Activated naive CD8-positive, alpha-beta T cell treated with anti-CD3 and anti-CD28 coated beads, Interleukin-2, amount 50 U/mL, for 16 hours (primary cell): ENCODE measurements at regions not wholly inside any gene's neighbourhood (a gene's known extent, or its start where the extent isn't known, plus 50 kb on each side); places are given as distances from the start of the nearest gene placed in this dataset.
"Not testable (repeated sequence)": the region's sequence is repeated elsewhere in the genome, so short reads cannot be mapped to it uniquely, and the experiment has no call there.

Source experiments
- DNase-seq: peaks from one replicate; pipeline ENCODE4 v3.0.0-alpha.2; 2020; ENCODE audit warnings: low read depth, low spot score

GRCh38 chr12:91744597-91744996 is 401.0 kb downstream of the BTG1 start:
- no peak for DNase-seq

- DNase-seq, result no peak
Observed at GRCh38 chr12:91743704-91744321, 401.8 kb downstream of the BTG1 start.

DNA sequence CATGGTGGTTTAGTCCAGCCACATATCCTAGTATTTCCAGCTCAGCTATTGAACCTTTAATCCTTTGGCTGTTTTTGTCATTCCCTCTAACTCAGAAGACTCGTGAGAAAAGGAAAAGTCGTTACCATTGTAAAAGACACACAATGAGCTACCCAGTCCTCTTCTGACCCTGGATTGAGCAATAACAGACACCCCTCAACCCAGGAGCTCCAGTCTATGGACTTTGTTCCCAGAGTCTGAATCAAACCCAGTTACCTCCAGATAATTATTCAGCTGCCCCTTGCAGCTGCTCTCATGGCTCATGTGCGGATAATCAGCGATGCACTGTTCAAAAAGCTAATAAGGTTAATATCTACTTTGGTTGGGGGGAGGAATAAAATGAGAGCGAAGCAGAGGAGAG is 402.4 kb downstream of the BTG1 start:
- no peak for DNase-seq

- DNase-seq, result no peak
Observed at GRCh38 chr12:91741932-91742331, 403.7 kb downstream of the BTG1 start.

DNA sequence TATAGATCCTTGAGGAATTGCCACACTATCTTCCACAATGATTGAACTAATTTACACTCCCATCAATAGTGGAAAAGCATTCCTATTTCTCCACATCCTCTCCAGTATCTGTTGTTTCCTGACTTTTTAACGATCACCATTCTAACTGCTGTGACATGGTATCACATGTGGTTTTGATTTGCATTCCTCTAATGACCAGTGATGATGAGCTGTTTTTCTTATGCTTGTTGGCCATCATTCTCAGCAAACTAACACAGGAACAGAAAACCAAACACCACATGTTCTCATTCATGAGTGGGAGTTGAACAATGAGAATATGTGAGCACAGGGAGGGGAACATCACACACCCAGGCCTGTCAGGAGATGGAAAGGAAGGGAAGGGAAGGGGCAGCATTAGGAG is 411.8 kb downstream of the BTG1 start:
- not testable (repeated sequence) for DNase-seq

- DNase-seq, result no peak
Observed at GRCh38 chr12:91732086-91732485, 413.6 kb downstream of the BTG1 start.

DNA sequence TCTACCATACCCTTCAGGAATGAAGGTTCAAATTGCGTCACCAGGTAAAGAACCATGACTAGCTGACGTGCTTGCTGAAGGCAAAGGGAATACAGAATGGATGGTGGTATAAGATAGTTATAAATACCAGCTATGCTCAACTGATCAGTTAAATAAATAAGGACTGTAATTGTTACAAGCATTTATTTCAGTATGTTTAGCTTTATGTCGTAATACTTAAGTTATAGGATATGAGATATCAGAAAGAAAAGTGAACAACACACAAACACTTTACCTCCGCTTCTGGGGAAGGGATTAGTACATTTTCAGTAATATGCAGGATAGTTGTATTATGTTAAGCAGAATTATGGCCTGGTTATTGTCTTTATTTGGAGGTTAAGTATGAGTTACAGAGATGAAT is 416.1 kb downstream of the BTG1 start:
- DNase-seq, result no peak

DNA sequence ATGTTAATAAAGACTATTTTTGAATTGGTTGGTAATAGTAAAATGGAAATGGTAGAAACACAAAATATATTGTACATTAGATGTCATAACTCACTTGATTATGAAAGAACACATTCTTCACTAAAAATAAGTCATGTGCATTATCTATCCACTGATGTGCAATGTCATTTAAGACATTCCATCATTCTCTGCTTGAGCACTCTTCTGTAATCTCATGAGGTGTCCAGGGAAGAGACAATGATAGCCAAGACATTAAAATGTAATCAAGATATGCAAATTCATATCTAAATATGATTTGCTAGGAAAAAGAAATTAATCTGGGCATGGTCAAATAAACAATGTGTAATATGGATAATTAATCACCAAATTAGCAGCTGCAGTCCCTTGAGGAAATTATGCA is 422.5 kb downstream of the BTG1 start:
- no peak for DNase-seq

- no peak for DNase-seq
Observed at GRCh38 chr12:91722072-91722471, 423.6 kb downstream of the BTG1 start.

DNA sequence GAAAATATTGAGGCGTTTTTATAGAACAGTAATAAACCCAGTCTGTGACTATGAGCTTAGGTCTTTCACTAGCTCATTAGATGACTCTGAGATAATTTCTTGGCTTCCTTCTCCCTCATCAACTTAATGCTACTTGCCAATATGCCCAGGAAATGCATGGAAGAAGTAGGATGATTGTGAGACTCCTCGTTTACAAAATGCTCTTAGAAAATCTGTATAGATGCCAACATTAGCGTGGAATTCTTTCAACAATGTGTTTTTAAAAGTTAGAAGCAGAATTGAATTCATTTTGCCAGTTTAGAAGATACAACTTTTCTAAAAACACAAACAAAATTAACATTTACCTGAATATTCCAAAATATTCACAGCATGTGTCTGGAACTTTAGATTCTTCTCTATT is 424.6 kb downstream of the BTG1 start:
- no peak for DNase-seq

GRCh38 chr12:91718326-91718725 is 427.3 kb downstream of the BTG1 start:
- DNase-seq, result no peak

GRCh38 chr12:91717804-91718203 is 427.8 kb downstream of the BTG1 start:
- no peak for DNase-seq

- not testable (repeated sequence) for DNase-seq
Observed at GRCh38 chr12:91711925-91712324, 433.7 kb downstream of the BTG1 start.

GRCh38 chr12:91706466-91706865 is 439.2 kb downstream of the BTG1 start:
- no peak for DNase-seq

GRCh38 chr12:91704446-91704845 is 441.2 kb downstream of the BTG1 start:
- no peak for DNase-seq

DNA sequence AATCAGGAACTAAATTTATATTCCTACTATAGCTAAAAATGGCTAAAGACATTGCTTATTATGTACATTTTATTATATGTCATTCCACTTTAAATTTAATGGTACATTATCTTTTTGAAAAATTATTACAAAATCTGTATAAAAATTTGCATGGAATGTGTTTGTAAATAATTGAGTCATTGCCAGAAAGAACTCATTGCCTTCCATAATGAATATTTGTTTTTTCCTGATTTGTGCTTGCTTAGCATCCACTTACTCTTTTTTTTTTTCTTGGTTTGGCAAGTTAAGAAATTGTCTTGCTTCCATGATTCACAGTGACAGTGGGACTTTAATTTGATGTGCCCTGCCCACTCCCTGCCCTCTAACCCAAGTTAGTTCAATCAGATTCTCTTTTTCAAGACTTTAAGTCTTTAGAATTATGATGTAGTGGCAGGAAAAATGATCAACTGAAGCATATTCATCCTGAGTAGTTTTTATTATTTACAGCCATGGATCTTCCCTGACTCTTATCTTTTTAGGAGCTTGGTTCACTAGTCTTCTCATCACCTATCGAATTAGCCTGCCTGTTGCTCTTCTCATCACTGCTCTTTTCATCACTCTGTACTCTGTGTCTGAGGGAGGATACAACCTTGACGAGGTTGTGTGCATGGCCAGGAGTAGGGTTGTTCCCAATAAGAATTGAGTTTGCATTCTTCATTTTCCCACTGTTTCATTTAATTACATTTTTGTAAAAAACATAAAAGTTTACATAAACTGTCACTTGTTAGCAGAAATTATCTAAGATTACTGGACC is 442.0 kb downstream of the BTG1 start:
- DNase-seq, result no peak

GRCh38 chr12:91702843-91703425 is 442.7 kb downstream of the BTG1 start:
- no peak for DNase-seq

DNA sequence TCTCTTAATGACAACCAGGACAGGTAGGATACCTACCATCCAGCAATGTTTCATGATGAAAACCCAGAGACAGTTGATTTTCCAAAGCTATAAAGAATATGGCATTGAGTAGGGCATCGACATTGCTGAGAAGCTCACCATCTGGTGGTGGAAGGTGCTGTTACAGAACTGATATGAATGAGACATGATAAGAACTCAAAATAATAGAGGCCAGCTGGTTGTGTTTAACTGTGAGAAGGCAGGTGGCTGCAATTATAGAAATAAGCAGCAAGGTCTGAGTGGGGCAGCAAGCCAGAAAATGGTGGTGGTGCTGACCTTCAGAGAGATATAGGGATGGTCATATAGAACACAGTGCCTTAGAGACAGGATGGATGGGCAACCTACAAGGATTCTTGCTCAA is 449.7 kb downstream of the BTG1 start:
- DNase-seq, result no peak

DNA sequence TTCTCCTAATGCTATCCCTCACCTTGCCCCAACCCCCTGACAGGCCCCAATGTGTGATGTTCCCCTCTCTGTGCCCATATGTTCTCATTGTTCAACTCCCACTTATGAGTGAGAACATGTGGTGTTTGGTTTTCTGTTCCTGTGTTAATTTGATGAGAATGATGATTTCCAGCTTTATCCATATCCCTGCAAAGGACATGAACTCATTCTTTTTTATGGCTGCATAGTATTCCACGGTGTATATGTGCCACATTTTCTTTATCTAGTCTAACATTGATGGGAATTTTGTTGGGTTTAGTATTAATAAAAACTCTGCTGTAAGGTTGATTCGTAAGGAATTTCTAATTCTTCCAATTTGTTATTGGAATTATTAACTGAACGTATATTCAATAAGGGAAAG is 450.2 kb downstream of the BTG1 start:
- not testable (repeated sequence) for DNase-seq

DNA sequence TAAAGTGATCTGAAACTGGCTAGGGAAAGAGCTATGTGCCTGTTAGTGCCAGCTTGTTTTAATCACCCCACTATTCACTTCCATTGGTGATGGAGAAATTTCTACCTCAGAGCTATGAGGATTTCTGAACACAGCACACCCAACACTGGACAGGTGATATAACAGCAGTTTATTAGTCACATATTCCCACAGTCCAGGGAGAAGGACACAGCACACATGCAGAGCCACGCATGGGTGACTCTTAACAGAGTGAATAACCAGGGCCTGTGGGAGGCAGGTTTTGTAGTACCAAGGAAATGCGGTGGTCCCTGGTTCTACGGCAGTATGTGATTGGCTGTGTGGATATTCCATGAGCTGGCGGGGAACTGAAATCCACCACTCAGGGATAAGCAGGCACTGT is 455.1 kb downstream of the BTG1 start:
- no peak for DNase-seq

- DNase-seq, result no peak
Observed at GRCh38 chr12:91687052-91688017, 458.3 kb downstream of the BTG1 start.

- DNase-seq, result no peak
Observed at GRCh38 chr12:91685917-91686316, 459.7 kb downstream of the BTG1 start.
